ENCODE measurements at regions not wholly inside any gene's neighbourhood (a gene's known extent, or its start where the extent isn't known, plus 50 kb on each side); places are given as distances from the start of the nearest gene placed in this dataset.
"Not testable (repeated sequence)": the region's sequence is repeated elsewhere in the genome, so short reads cannot be mapped to it uniquely, and the experiment has no call there.

- H3K4me3 ChIP-seq (ENCODE audit: low read depth, low read length) = no peak overlapping the region
- no peaks in the 10 kb centered on the region for H3K36me3 ChIP-seq (ENCODE audit: control insufficient read depth, insufficient read depth, low read length)
- no peak for TF ChIP-seq CTCF (IDR thresholded peaks at IDR 0.05; ENCODE audit: insufficient read depth, low read length, poor library complexity, severe bottlenecking)
- DNase-seq (ENCODE audit: low read depth) = no peak
- H3K27me3 ChIP-seq (ENCODE audit: control insufficient read depth, insufficient read depth, low read length) = no peaks in the 10 kb centered on the region
These were observed 1331.5 kb upstream of the TMEM132C start for GRCh38 chr12:126935435-126935834.

GRCh38 chr12:126936181-126936851 is 1330.7 kb upstream of the TMEM132C start:
- H3K27me3 ChIP-seq (ENCODE audit: control insufficient read depth, insufficient read depth, low read length) = no peaks in the 10 kb centered on the region
- no peak for TF ChIP-seq CTCF (IDR thresholded peaks at IDR 0.05; ENCODE audit: insufficient read depth, low read length, poor library complexity, severe bottlenecking)
- no peaks in the 10 kb centered on the region for H3K36me3 ChIP-seq (ENCODE audit: control insufficient read depth, insufficient read depth, low read length)
- no peak for DNase-seq (ENCODE audit: low read depth)
- no peak overlapping the region for H3K4me3 ChIP-seq (ENCODE audit: low read depth, low read length)

GRCh38 chr12:126937431-126937830 is 1329.5 kb upstream of the TMEM132C start:
- no peak overlapping the region for H3K4me3 ChIP-seq (ENCODE audit: low read depth, low read length)
- DNase-seq (ENCODE audit: low read depth) = no peak
- no peaks in the 10 kb centered on the region for H3K36me3 ChIP-seq (ENCODE audit: control insufficient read depth, insufficient read depth, low read length)
- no peaks in the 10 kb centered on the region for H3K27me3 ChIP-seq (ENCODE audit: control insufficient read depth, insufficient read depth, low read length)
- no peak for TF ChIP-seq CTCF (IDR thresholded peaks at IDR 0.05; ENCODE audit: insufficient read depth, low read length, poor library complexity, severe bottlenecking)

- no peak for DNase-seq (ENCODE audit: low read depth)
These were observed 1322.3 kb upstream of the TMEM132C start for GRCh38 chr12:126944684-126945083.

DNA sequence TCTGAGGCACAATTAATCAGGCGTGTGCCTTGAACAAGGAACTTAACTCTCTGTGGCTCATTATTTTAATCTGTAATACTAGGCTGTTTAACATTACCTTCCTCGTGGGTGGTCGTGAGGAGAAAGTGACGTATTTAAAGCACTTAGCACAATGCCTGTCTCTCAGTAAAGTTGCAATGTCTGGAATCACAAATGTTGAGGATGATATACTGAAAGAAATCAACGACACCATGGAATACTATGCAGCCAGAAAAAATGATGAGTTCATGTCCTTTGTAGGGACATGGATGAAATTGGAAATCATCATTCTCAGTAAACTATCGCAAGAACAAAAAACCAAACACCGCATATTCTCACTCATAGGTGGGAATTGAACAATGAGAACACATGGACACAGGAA is 1320.0 kb upstream of the TMEM132C start:
- not testable (repeated sequence) for DNase-seq (ENCODE audit: low read depth); H3K36me3 ChIP-seq (ENCODE audit: control insufficient read depth, insufficient read depth, low read length); H3K4me3 ChIP-seq (ENCODE audit: low read depth, low read length); H3K27me3 ChIP-seq (ENCODE audit: control insufficient read depth, insufficient read depth, low read length)

More at GRCh38 chr12:126944684-126945083, 1322.3 kb upstream of the TMEM132C start:
- no peak for TF ChIP-seq CTCF (IDR thresholded peaks at IDR 0.05; ENCODE audit: insufficient read depth, low read length, poor library complexity, severe bottlenecking)
- Histone ChIP-seq H3K4me3 (ENCODE audit: low read depth, low read length) (no peak overlapping the region), H3K27me3 (ENCODE audit: control insufficient read depth, insufficient read depth, low read length) (no peaks in the 10 kb centered on the region), H3K36me3 (ENCODE audit: control insufficient read depth, insufficient read depth, low read length) (no peaks in the 10 kb centered on the region)

- DNase-seq (ENCODE audit: low read depth) = no peak
- no peaks in the 10 kb centered on the region for H3K36me3 ChIP-seq (ENCODE audit: control insufficient read depth, insufficient read depth, low read length)
These were observed 1317.4 kb upstream of the TMEM132C start for GRCh38 chr12:126949558-126949957.

More at GRCh38 chr12:126949558-126949957, 1317.4 kb upstream of the TMEM132C start:
- no peak for TF ChIP-seq CTCF (IDR thresholded peaks at IDR 0.05; ENCODE audit: insufficient read depth, low read length, poor library complexity, severe bottlenecking)
- no peaks in the 10 kb centered on the region for H3K27me3 ChIP-seq (ENCODE audit: control insufficient read depth, insufficient read depth, low read length)
- H3K4me3 ChIP-seq (ENCODE audit: low read depth, low read length) = no peak overlapping the region
